ENCODE measurements at regions not wholly inside any gene's neighbourhood (a gene's known extent, or its start where the extent isn't known, plus 50 kb on each side); places are given as distances from the start of the nearest gene placed in this dataset.

DNA sequence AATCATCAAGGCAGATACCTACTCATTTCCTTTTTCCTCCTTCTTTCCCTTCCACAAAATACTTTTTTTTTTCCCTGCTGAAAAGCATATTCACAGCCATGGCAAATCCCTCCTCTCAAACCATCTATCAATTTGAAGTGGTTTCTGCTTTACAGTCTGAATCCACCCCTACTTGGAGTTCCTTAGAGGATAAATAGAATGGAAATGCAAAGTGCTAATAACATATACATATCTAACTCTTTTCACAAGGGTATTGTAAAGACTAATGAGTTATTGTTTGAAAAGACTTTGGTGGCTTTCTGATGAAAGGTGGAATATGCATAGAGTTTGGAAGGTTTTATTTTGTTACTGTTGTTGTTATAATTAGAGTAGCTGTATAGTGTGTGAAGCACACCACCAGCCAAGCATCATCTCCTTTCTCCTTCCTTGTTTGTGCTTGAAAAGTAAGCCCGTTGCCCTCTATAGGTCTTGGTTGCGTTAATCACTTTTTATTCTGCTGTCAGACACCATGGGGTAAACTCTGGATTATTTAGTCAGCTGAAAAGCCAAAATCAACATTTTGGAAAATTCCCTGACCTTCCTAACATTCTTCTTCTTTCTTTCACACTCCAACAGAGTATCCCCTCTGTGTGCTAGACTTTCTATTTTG lies 2126.9 kb upstream of the CELF4 start (continued):
- TF ChIP-seq ZNF217 (IDR thresholded peaks at IDR 0.05): no peak
- TF ChIP-seq HDGF (IDR thresholded peaks at IDR 0.05): no peak
- TF ChIP-seq, protein P1, sequence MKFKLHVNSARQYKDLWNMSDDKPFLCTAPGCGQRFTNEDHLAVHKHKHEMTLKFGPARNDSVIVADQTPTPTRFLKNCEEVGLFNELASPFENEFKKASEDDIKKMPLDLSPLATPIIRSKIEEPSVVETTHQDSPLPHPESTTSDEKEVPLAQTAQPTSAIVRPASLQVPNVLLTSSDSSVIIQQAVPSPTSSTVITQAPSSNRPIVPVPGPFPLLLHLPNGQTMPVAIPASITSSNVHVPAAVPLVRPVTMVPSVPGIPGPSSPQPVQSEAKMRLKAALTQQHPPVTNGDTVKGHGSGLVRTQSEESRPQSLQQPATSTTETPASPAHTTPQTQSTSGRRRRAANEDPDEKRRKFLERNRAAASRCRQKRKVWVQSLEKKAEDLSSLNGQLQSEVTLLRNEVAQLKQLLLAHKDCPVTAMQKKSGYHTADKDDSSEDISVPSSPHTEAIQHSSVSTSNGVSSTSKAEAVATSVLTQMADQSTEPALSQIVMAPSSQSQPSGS (IDR thresholded peaks at IDR 0.05; ENCODE audit: low read length): no peak
- TF ChIP-seq SIN3A (IDR thresholded peaks at IDR 0.05; ENCODE audit: low read depth, low read length): no peak
- TF ChIP-seq CREM (IDR thresholded peaks at IDR 0.05; ENCODE audit: low read depth): no peak

DNA sequence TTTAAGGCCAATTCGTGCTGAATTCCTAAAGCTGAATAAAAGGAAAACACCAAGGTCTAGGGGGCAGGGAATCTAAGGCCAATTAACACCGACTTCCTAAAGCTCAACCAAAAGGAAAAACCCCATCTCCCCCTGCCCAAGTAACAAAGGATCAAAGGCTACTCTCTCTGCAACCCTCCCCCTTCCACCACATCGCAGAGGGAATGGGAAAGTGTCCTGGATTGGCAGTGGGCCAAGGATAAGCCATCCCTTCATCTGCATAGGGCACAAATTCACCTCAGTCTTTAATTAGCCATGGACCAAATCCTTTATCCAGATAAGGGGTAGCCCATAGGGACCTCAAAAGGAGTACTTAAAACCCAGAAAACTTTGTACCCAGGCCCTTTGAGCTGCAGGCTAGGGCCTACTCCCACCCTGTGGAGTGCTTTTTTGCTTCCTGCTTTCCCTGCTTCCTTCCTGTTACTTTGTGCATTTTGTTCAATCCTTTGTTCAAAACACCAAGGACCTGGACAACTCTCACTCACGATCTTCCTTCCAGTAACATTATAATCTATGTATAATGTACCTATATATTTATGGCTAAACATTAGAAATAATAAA lies 2119.8 kb upstream of the CELF4 start:
- H3K9me3 ChIP-seq (replicated peaks; ENCODE audit: control insufficient read depth, insufficient read depth, low read length): no peaks in the 10 kb centered on the region
- H2AFZ ChIP-seq (ENCODE audit: control insufficient read depth, low read depth, low read length): no peak overlapping the region
- no peaks in the 10 kb centered on the region for H3K27me3 ChIP-seq (replicated peaks in 1 of 2; ENCODE audit: control insufficient read depth in 2 of 2, insufficient read depth in 2 of 2, low read length in 1 of 2)
- RAD21 ChIA-PET (ENCODE audit: unreplicated experiment): no interaction called here
- H3K4me3 ChIP-seq: no peak overlapping the region
- POLR2A ChIA-PET: no interaction called here
- no peak overlapping the region for H3K9ac ChIP-seq (ENCODE audit: control insufficient read depth, insufficient read depth, low read length)
- no peaks in the 10 kb centered on the region for H4K20me1 ChIP-seq (ENCODE audit: control insufficient read depth, insufficient read depth)
- no peak overlapping the region for H3K27ac ChIP-seq (ENCODE audit: control insufficient read depth, insufficient read depth)
- CTCF ChIA-PET: no interaction called here
- no TSS peak for BruUV-seq (replicated peaks)
- in situ Hi-C loops (cut with MboI) (no loop called here), intact Hi-C loops (cut with micrococcal nuclease; ENCODE audit: unreplicated experiment) (loop anchor here (10.0 kb wide), 1 partner anchor 469 kb away; no protein-coding TSS in a partner anchor)
- H3K79me2 ChIP-seq (ENCODE audit: control insufficient read depth, insufficient read depth, low read length): no peaks in the 10 kb centered on the region
- no peaks in the 10 kb centered on the region for H3K4me1 ChIP-seq (ENCODE audit: control insufficient read depth, insufficient read depth, low read length)
- H3K4me2 ChIP-seq (ENCODE audit: control insufficient read depth, insufficient read depth): no peak overlapping the region
- SMC1A ChIA-PET (ENCODE audit: uncharacterized antibody, unreplicated experiment): interaction anchor here (1.3 kb wide), 1 partner anchor 10 kb away, joined by 3 read pairs; no protein-coding TSS in a partner anchor
- FAIRE-seq: no peak
- no peak for DNase-seq (ENCODE audit: low read depth, low spot score)
- no peaks in the 10 kb centered on the region for H3K36me3 ChIP-seq (ENCODE audit: control insufficient read depth in 2 of 2, insufficient read depth in 2 of 2, low read length in 1 of 2)
- no peak for ATAC-seq
- WGBS (ENCODE audit: insufficient coverage, insufficient replicate concordance, low lambda C conversion rate, missing lambda C conversion rate): 0% methylated on average over 4 of the region's 4 CpGs
- TF ChIP-seq GATAD2B (conservative IDR thresholded peaks at IDR 0.05; ENCODE audit: low read depth): no peak
- TF ChIP-seq CBX5 (IDR thresholded peaks at IDR 0.05; ENCODE audit: low read depth): no peak
- TF ChIP-seq SMARCA5 (IDR thresholded peaks at IDR 0.05): no peak
- no peak for TF ChIP-seq RB1 (IDR thresholded peaks at IDR 0.05; ENCODE audit: borderline replicate concordance)
- TF ChIP-seq NFIC (IDR thresholded peaks at IDR 0.05; ENCODE audit: low read depth, low read length): no peak
- TF ChIP-seq, protein P1 (IDR thresholded peaks at IDR 0.05; ENCODE audit: low read length): no peak
- no peak for TF ChIP-seq REST (IDR thresholded peaks at IDR 0.05; ENCODE audit: low read depth, low read length)
- TF ChIP-seq HDAC2 (IDR thresholded peaks at IDR 0.05): no peak
- TF ChIP-seq MTA3 (IDR thresholded peaks at IDR 0.05; ENCODE audit: borderline replicate concordance, low read length): no peak
- TF ChIP-seq BRCA1 (IDR thresholded peaks at IDR 0.05; ENCODE audit: low read depth, low read length): no peak
- TF ChIP-seq STAT3 (IDR thresholded peaks at IDR 0.05; ENCODE audit: low read depth, low read length): no peak
- TF ChIP-seq FOXM1 (IDR thresholded peaks at IDR 0.05; ENCODE audit: low read depth, low read length): no peak
- TF ChIP-seq KAT2A (conservative IDR thresholded peaks at IDR 0.05; ENCODE audit: control insufficient read depth, low read depth, low read length): no peak
- no peak for TF ChIP-seq KLF5 (IDR thresholded peaks at IDR 0.05; ENCODE audit: partially characterized antibody)

Measured in GM12878 (cell line).